Heart left ventricle (tissue), 16 donors: ENCODE measurements at regions not wholly inside any gene's neighbourhood (a gene's known extent, or its start where the extent isn't known, plus 50 kb on each side); places are given as distances from the start of the nearest gene placed in this dataset.

Source experiments
- ATAC-seq, 4 donors: fragments of 200-7000 bp; cut with Tn5 transposase; one replicate each; pipeline ENCODE4 v1.9.1; 2020 to 2022; ENCODE audit warnings: moderate library complexity in 4 of 4, mild to moderate bottlenecking in 3 of 4, moderate number of reproducible peaks in 1 of 4
- DNase-seq, 5 donors: peaks; one replicate each; pipeline ENCODE4 v3.0.0-alpha.2; 2020
- H3K27ac ChIP-seq, 12 donors: fragments of 200-600 bp; sonication (generic) in 4 of 12; one replicate each; pipeline versions ENCODE4 v1.5.0 to v1.8.0; 2016 to 2022; ENCODE audit warnings: mild to moderate bottlenecking in 2 of 12
- H3K27me3 ChIP-seq, 9 donors: fragments of 200-600 bp; sonication (generic) in 2 of 9; one replicate each; pipeline versions ENCODE4 v1.5.1 to v1.8.0; 2016 to 2022; ENCODE audit warnings: mild to moderate bottlenecking in 3 of 9
- H3K36me3 ChIP-seq, 9 donors: fragments of 200-600 bp; sonication (generic) in 2 of 9; one replicate each; pipeline versions ENCODE4 v1.5.0 to v1.8.0; 2018 to 2022; ENCODE audit warnings: mild to moderate bottlenecking in 2 of 9
- H3K4me1 ChIP-seq, 12 donors: fragments of 200-600 bp; sonication (generic) in 4 of 12; one replicate each; pipeline versions ENCODE4 v1.5.0 to v1.8.0; 2016 to 2022; ENCODE audit warnings: mild to moderate bottlenecking in 3 of 12
- H3K4me3 ChIP-seq, 12 donors: fragments of 200-600 bp; sonication (generic) in 4 of 12; one replicate each; pipeline versions ENCODE4 v1.5.0 to v1.8.0; 2017 to 2022; ENCODE audit warnings: mild to moderate bottlenecking in 9 of 12, moderate library complexity in 4 of 12
- H3K9me3 ChIP-seq, 12 donors: fragments of 200-600 bp; sonication (generic) in 4 of 12; one replicate each; pipeline versions ENCODE4 v1.5.0 to v1.8.0; 2016 to 2022; ENCODE audit warnings: mild to moderate bottlenecking in 1 of 12
- POLR2A ChIP-seq, 2 donors: fragments of 450-650 bp; IDR thresholded peaks; one replicate each; pipeline ENCODE4 v1.6.1; 2017; ENCODE audit warnings: antibody characterized with exemption in 2 of 2, mild to moderate bottlenecking in 2 of 2, moderate library complexity in 2 of 2
- WGBS, 4 donors: extraction: QIAGEN DNeasy Blood & Tissue Kit in 2 of 4; methylation state at CpG; one replicate each; pipeline versions ENCODE4 v1.1.5 to v1.1.7; 2013 to 2018; 5-methylcytosine and 5-hydroxymethylcytosine counted together
- intact Hi-C, 10 donors: fragments of 100-400 bp; cut with DNase I; formaldehyde crosslinking; loops; one replicate each; pipeline versions ENCODE4 v1.11.1 to v1.14.2; 2022
- TF ChIP-seq, protein P1 (sequence below), 12 donors: fragments of 200-600 bp; sonication (generic) in 4 of 12; IDR thresholded peaks; one replicate each; pipeline versions ENCODE4 v1.5.0 to v1.8.0; 2018 to 2022; ENCODE audit warnings: antibody characterized with exemption in 12 of 12, mild to moderate bottlenecking in 5 of 12
- donor health status: ischemic (EF 13 %, LVEDD 7.1; RV severe dilation, severe dysfunction).
- donor health status: healthy with polysubstance abuse.
- donor health status: DM: no; HTN: yes; CAD: no.
- donor health status: DM: no; HTN: no; CAD: no.
- donor health status: ischemic (EF 25% LVEDD 6.9; RV normal size, moderate dysfunction).
- donor health status: ischemic (EF 25% LVEDD 5.7; RV mildly dilated, moderate dysfunction).
- donor health status: healthy.
- donor health status: DM: yes; HTN: yes; CAD: no.
- donor health status: ischemic (EF 35%, LVEDD 5.7; RV mildly dilated, moderate dysfunction).
- donor health status: nonischemic (EF 11% LVEDD 7.7; RV severe dilation, severe dysfunction).
- donor health status: DM: yes; HTN: yes; CAD: no.
- donor health status: PGD.
- donor health status: ischemic (EF 29% LVEDD 5.4; RV normal size, mild dysfunction).
- donor health status: nonischemic (EF 23%, LVEDD 6.1; RV moderate dilation, normal function).

DNA sequence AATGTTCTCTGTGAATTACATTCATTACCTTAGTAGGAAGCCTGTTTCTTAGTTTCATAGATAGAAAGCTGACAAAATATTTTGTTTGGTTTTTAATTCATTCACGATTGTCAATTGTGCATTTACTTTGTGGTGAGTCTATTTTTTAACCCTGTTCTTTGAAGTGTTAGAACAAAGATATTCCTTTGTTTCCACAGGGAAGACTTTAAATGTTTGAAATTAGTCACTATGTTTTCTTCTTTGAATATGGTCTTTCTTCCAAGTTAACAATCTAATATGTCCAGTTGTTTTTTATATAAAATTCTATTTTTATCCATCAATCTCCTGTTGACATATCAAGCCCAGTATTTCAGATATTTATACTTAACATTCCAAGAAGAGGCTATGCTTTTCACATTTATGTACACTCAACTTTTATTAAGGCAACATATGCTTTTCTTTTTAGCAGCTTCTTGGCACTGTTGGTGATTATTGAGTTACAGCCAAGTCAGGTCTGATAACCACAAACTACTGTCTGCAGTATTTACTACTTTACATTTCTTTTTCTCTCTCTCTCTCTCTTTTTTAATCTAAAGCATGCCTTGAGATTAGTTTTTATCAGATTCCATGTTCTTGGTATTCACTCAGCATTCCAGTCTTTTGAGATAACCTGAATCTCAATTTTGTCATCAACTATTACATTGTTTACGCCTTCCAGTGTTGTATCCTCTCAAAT, 812.8 kb upstream of the SLC10A2 start:
- no peak for TF ChIP-seq POLR2A (IDR thresholded peaks at IDR 0.05)
- TF ChIP-seq, protein P1, sequence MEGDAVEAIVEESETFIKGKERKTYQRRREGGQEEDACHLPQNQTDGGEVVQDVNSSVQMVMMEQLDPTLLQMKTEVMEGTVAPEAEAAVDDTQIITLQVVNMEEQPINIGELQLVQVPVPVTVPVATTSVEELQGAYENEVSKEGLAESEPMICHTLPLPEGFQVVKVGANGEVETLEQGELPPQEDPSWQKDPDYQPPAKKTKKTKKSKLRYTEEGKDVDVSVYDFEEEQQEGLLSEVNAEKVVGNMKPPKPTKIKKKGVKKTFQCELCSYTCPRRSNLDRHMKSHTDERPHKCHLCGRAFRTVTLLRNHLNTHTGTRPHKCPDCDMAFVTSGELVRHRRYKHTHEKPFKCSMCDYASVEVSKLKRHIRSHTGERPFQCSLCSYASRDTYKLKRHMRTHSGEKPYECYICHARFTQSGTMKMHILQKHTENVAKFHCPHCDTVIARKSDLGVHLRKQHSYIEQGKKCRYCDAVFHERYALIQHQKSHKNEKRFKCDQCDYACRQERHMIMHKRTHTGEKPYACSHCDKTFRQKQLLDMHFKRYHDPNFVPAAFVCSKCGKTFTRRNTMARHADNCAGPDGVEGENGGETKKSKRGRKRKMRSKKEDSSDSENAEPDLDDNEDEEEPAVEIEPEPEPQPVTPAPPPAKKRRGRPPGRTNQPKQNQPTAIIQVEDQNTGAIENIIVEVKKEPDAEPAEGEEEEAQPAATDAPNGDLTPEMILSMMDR (IDR thresholded peaks at IDR 0.05), result no peak
- Histone ChIP-seq H3K27ac (no peak overlapping the region), H3K4me1 (peaks cover 0 to 6% (median 0%) of the 10 kb centered on the region in 12 donors), H3K27me3 (no peaks in the 10 kb centered on the region), H3K36me3 (no peaks in the 10 kb centered on the region), H3K4me3 (no peak overlapping the region), H3K9me3 (no peaks in the 10 kb centered on the region)
- intact Hi-C loops, result loop anchor here in 1 of 10 donors (10.0 kb wide), 1 partner anchor 694 kb away; no protein-coding TSS in a partner anchor
- no peak for ATAC-seq
- DNase-seq, result no peak
- 56 to 73% (median 66%) methylated on average over 2 of the region's 2 CpGs for WGBS, 4 donors

- TF ChIP-seq, protein P1 (IDR thresholded peaks at IDR 0.05), result no peak
- no peak for TF ChIP-seq POLR2A (IDR thresholded peaks at IDR 0.05)
- intact Hi-C loops, result loop anchor here in 1 of 10 donors (10.0 kb wide), 1 partner anchor 692 kb away; no protein-coding TSS in a partner anchor
- Histone ChIP-seq H3K9me3 (no peaks in the 10 kb centered on the region), H3K4me3 (no peak overlapping the region), H3K4me1 (no peaks in the 10 kb centered on the region), H3K36me3 (no peaks in the 10 kb centered on the region), H3K27ac (no peak overlapping the region), H3K27me3 (no peaks in the 10 kb centered on the region)
- DNase-seq, result no peak
- no peak for ATAC-seq
- WGBS, 4 donors, result 91 to 96% (median 94%) methylated on average over 6 of the region's 6 CpGs
Observed at GRCh38 chr13:103876571-103876970, 810.4 kb upstream of the SLC10A2 start.

- no peaks in the 10 kb centered on the region for H3K36me3 ChIP-seq
- H3K4me1 ChIP-seq, result no peaks in the 10 kb centered on the region
- ATAC-seq (no peak), DNase-seq (no peak)
- H3K4me3 ChIP-seq, result no peak overlapping the region
- H3K27ac ChIP-seq, result no peak overlapping the region
- no peaks in the 10 kb centered on the region for H3K27me3 ChIP-seq
- TF ChIP-seq, protein P1 (IDR thresholded peaks at IDR 0.05), result no peak
- no peak for TF ChIP-seq POLR2A (IDR thresholded peaks at IDR 0.05)
- intact Hi-C loops, result loop anchor here in 1 of 10 donors (10.0 kb wide), 1 partner anchor 689 kb away; no protein-coding TSS in a partner anchor
- 63 to 89% (median 78%) methylated on average over 4 of the region's 4 CpGs for WGBS, 4 donors
- no peaks in the 10 kb centered on the region for H3K9me3 ChIP-seq
Observed at GRCh38 chr13:103873725-103874124, 807.5 kb upstream of the SLC10A2 start.

- intact Hi-C loops, result no loop called here
- TF ChIP-seq, protein P1 (IDR thresholded peaks at IDR 0.05), result no peak
- TF ChIP-seq POLR2A (IDR thresholded peaks at IDR 0.05), result no peak
- no peaks in the 10 kb centered on the region for H3K9me3 ChIP-seq
- no peaks in the 10 kb centered on the region for H3K27me3 ChIP-seq
- DNase-seq, result no peak
- no peaks in the 10 kb centered on the region for H3K36me3 ChIP-seq
- H3K4me3 ChIP-seq, result no peak overlapping the region
- no peak for ATAC-seq
- 63 to 75% (median 70%) methylated on average over 8 of the region's 8 CpGs for WGBS, 4 donors
- no peak overlapping the region for H3K27ac ChIP-seq
- no peaks in the 10 kb centered on the region for H3K4me1 ChIP-seq
Observed at GRCh38 chr13:103866048-103866447, 799.8 kb upstream of the SLC10A2 start.
